Limb (tissue), 2 donors: ENCODE measurements at regions not wholly inside any gene's neighbourhood (a gene's known extent, or its start where the extent isn't known, plus 50 kb on each side); places are given as distances from the start of the nearest gene placed in this dataset.

ENCODE experiments used
- DNase-seq, 2 donors: peaks; one replicate each; pipeline ENCODE4 v3.0.0-alpha.2; 2016; ENCODE audit errors: extremely low spot score in 2 of 2

DNA sequence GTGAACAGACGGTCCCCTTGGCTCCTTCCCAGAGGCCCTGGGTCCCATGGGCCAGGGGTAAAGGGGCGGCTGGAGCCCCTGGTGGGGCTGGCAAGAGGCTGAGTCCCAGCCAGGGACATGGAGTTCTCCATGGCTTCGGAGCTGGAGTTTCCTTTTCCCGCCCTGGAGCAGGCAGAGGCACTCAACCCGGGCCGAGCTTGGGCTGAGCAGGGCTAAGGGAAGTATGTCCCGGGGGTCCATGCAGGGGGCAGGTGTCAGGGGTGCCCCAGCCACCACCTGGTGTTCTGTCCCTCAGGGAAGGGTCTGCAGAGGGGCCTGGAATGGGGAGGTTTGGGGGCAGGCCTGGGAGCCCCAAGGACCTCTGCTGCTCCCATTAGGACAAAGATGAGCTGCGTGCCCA is 54.0 kb upstream of the TPM4 start:
- DNase-seq: no peak

- no peak for DNase-seq
These were observed 53.6 kb upstream of the TPM4 start for GRCh38 chr19:16022681-16023080.

GRCh38 chr19:16023146-16023915 is 53.0 kb upstream of the TPM4 start:
- no peak for DNase-seq

DNA sequence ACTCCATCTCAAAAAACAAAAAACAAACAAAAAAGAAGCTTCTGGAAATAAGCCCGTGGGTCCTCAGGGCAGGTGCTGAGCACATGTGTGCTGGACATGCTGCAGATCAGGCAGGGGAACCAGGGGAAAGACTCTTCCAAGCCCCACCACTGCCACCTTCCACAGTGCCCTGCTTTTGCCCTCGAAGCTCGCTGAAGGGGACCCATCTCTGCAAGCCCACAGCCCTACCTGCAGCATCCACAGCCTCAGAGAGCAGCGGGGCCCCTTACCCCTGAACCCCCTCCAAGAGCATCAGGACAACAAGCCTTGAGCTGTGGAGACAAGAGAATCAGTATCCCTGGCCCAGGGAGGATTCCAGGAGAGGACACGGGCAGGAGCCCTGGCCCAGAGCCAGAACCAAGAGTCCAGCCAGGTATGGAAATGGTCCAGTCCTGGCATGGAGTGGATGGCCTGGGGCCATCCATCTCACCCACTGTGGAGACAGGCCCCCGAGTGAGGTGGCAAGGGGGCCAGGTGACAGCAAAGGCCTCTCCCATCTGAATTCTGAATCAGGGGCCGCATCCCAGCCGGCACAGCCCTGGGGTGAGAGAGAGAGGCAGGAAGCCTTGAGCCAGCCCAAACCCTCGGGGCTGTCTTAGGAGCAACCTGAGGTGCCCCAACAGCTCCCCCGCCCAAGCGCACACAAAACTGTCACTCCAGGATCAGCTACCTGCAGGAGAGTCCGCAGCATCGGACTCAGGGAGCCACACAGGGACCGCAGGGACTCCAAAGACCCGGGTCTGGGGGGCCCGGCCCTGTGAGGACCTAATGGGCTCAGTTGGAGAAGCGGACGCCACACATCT is 51.8 kb upstream of the TPM4 start:
- DNase-seq: no peak

DNA sequence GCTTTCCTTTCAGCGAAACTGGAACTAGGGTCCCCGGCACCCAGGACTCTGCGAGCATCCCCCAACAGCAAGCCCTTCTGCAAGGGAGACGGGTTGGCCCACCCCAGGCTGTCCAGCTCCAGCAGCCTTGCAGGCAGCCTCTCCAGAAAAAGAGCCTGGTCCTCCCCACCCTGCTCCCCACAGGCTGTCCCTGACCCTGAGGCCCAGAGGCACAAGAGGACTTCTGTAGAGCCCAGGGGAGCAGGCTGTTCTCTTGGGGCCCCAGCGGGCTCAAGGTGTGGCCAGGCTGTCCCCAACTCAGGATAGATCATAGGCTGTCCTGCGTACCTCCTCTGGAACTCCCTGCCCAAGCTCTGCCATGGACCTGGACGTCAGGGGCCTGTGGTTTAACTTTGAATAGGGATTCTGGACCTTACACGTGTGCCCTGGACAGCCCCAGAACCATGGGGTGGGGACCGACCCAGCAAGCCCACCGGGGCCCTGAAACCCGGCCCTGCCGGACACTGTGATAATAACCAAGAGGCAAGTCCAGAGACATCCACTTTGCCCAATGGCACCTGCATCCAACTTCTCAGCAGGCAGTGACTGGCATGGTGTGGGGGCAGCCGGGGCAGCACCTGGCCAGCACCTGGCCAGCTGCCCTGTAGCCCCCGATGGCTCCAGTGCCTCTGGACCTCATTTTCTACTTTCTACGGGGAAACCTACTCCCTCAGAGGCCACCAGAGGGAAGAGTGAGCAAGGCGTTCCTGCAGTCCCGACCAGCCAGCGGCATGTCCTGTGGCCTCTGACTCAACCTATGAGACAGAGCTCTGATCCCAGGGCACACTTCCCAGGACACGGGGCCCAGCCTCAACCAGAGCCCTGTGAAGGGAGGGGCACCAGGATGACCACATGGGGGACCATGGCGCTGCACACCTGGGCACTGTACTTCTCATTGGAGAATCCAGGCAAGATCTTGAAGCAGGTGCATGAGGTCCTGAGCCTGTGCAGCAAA is 50.9 kb upstream of the TPM4 start:
- DNase-seq: peak in 1 of 2 donors; percentile 24

DNA sequence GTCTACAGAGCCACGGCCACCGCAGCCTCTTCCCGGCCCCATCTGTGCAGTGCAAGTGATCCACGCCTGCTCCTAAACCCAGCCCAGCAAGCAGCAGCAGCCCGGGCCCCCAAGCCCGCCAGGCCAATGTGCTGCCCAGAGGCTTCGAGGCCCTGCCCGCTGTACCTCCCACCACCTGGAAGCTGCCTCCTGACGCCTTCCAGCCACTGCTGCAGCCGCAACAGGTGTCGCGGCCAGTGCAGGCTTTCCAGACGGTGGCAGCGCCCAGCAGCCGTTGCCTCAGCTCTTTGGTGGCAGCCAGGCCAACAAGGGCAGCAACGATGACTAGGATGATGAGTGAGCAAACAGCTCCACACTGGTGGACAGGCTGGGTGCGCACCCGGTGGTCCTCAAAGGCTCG is 50.2 kb upstream of the TPM4 start:
- DNase-seq: peak in 1 of 2 donors; percentile 23
